DOHH2 (cell line): ENCODE measurements at regions not wholly inside any gene's neighbourhood (a gene's known extent, or its start where the extent isn't known, plus 50 kb on each side); places are given as distances from the start of the nearest gene placed in this dataset.

Experiments used
- H3F3A ChIP-seq: fragments of 200-600 bp; sonication (generic), shearing (Covaris generic); 2 replicates; pipeline ENCODE4 v1.6.0; 2016; ENCODE audit warnings: antibody characterized with exemption, mild to moderate bottlenecking; ENCODE audit not compliant: control insufficient read depth, insufficient read depth
- H3K27ac ChIP-seq: fragments of 200-600 bp; sonication (generic); 2 replicates; pipeline ENCODE4 v1.5.1; 2014; ENCODE audit warnings: low read depth, mild to moderate bottlenecking, low read length, moderate library complexity
- H3K27me3 ChIP-seq: fragments of 200-600 bp; sonication (generic); 2 replicates; pipeline ENCODE4 v1.6.1; 2014; ENCODE audit warnings: mild to moderate bottlenecking, low read length, mixed read lengths; ENCODE audit not compliant: control insufficient read depth
- H3K36me3 ChIP-seq: fragments of 200-600 bp; sonication (generic); 2 replicates; pipeline ENCODE4 v1.6.1; 2014; ENCODE audit warnings: mild to moderate bottlenecking, low read length, moderate library complexity, mixed read lengths; ENCODE audit not compliant: control insufficient read depth
- H3K4me1 ChIP-seq: fragments of 200-600 bp; sonication (generic); 2 replicates; pipeline ENCODE4 v1.6.1; 2014; ENCODE audit warnings: mild to moderate bottlenecking, low read length, mixed read lengths; ENCODE audit not compliant: control insufficient read depth
- H3K4me2 ChIP-seq: fragments of 200-600 bp; sonication (generic); 2 replicates; pipeline ENCODE4 v1.6.0; 2014; ENCODE audit warnings: mild to moderate bottlenecking, low read length, moderate library complexity
- H3K4me3 ChIP-seq: fragments of 200-600 bp; sonication (generic); 2 replicates; pipeline ENCODE4 v1.5.1; 2014; ENCODE audit warnings: mild to moderate bottlenecking, low read length, mixed read lengths
- H3K79me2 ChIP-seq: fragments of 200-600 bp; sonication (generic); 2 replicates; pipeline ENCODE4 v1.6.1; 2014; ENCODE audit warnings: mild to moderate bottlenecking, low read length, mixed read lengths; ENCODE audit not compliant: control insufficient read depth
- H3K9me2 ChIP-seq: fragments of 200-600 bp; sonication (generic); replicated peaks from 2 replicates; pipeline ENCODE4 v1.6.1; 2014; ENCODE audit warnings: mild to moderate bottlenecking, low read length, mixed read lengths; ENCODE audit not compliant: control insufficient read depth
- H3K9me3 ChIP-seq: fragments of 200-600 bp; sonication (generic); 2 replicates; pipeline ENCODE4 v1.6.1; 2014; ENCODE audit warnings: antibody characterized with exemption, low read length, mixed read lengths; ENCODE audit not compliant: control insufficient read depth, insufficient read depth
- H4K20me1 ChIP-seq: fragments of 200-600 bp; sonication (generic); 2 replicates; pipeline ENCODE4 v1.6.0; 2014; ENCODE audit warnings: low read depth, mild to moderate bottlenecking, antibody characterized with exemption, low read length, moderate library complexity; ENCODE audit not compliant: control insufficient read depth, insufficient read depth
- CTCF ChIP-seq: fragments of 200-600 bp; sonication (generic); IDR thresholded peaks from one replicate; pipeline ENCODE4 v1.5.1; 2014; ENCODE audit warnings: antibody characterized with exemption, mild to moderate bottlenecking, low read depth, low read length; ENCODE audit not compliant: poor library complexity, severe bottlenecking
- EZH2phosphoT487 ChIP-seq: fragments of 200-600 bp; sonication (generic); IDR thresholded peaks from 2 replicates; pipeline ENCODE4 v1.6.1; 2017; ENCODE audit warnings: borderline replicate concordance, mild to moderate bottlenecking, antibody characterized with exemption, low read length, moderate library complexity, mixed read lengths

DNA sequence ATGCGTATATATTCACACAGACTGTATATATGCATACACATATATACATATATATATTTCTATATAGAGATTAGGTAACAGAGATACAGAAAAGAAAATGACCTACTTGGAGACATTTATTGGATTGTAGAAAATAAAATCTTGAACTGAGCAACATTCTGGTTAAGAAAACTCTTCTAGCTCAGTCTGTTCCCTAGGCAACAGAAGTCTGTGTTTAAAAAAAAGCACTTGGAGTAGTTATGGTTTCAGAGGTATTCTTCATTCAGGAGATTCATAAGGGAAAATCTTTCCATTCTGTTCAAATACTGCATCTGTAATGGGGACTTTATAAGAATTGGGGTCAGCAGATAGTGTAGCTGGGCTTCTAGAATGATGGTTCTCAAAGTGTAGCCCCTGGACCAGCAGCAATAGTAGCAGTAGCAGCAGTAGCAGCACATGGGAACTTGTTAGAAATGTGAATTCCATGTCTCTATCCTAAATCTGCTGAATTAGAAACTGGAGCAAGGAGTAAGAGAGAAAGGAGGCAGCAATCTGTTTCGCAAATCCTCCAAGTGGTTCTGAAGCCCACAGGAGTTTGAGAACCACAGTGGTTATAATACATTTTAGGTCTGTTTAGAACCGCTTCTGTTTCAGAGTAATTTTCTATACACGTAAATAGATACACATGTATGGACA is 112.8 kb upstream of the TMEM108 start:
- Histone ChIP-seq H3K4me1 (no peaks in the 10 kb centered on the region), H3K27ac (no peak overlapping the region), H4K20me1 (no peaks in the 10 kb centered on the region), H3K4me2 (no peak overlapping the region), H3F3A (no peaks in the 10 kb centered on the region), H3K9me3 (no peaks in the 10 kb centered on the region), H3K27me3 (peaks cover 2% of the 10 kb centered on the region; the same call in 1 of the 2 replicates), H3K79me2 (no peaks in the 10 kb centered on the region), H3K36me3 (no peaks in the 10 kb centered on the region), H3K4me3 (no peak overlapping the region), H3K9me2 (no peaks in the 10 kb centered on the region)
- TF ChIP-seq EZH2phosphoT487 (no peak), CTCF (no peak)

DNA sequence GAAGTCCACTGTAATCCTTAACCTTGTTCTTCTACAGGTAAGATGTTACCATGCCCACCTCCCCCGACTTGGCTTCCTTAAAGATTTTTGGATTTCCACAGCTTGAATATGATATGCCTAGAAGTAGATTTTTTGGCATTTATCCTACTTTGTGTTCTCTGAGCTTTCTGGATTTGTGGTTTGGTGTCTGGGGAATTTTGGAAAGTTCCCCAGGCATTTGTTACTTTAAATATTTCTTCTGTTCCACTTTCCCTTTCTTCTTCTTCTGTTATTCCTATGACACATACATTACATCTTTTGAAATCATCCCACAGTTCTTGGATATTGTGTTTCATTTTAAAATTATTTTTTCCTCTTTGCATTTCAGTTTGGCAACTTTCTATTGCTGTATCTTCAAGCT is 122.1 kb upstream of the TMEM108 start:
- Histone ChIP-seq H3K79me2 (no peaks in the 10 kb centered on the region), H3K9me3 (no peaks in the 10 kb centered on the region), H3K36me3 (no peaks in the 10 kb centered on the region), H3K4me1 (no peaks in the 10 kb centered on the region), H3K27ac (no peak overlapping the region), H3K4me2 (no peak overlapping the region), H4K20me1 (no peaks in the 10 kb centered on the region), H3K27me3 (peaks cover 3% of the 10 kb centered on the region), H3K4me3 (no peak overlapping the region), H3F3A (no peaks in the 10 kb centered on the region), H3K9me2 (no peaks in the 10 kb centered on the region)
- no peak for TF ChIP-seq EZH2phosphoT487
- TF ChIP-seq CTCF: no peak

GRCh38 chr3:132912416-132912753 is 125.8 kb upstream of the TMEM108 start:
- Histone ChIP-seq H3K4me2 (no peak overlapping the region), H3K36me3 (no peaks in the 10 kb centered on the region), H3K27me3 (peaks cover 3% of the 10 kb centered on the region), H3K9me3 (no peaks in the 10 kb centered on the region), H4K20me1 (no peaks in the 10 kb centered on the region), H3K27ac (no peak overlapping the region), H3K79me2 (no peaks in the 10 kb centered on the region), H3K4me1 (no peaks in the 10 kb centered on the region), H3K4me3 (no peak overlapping the region), H3K9me2 (no peaks in the 10 kb centered on the region), H3F3A (no peaks in the 10 kb centered on the region)
- TF ChIP-seq CTCF (no peak), EZH2phosphoT487 (no peak)
